Hepatocyte (in vitro differentiated cells): ENCODE measurements at regions not wholly inside any gene's neighbourhood (a gene's known extent, or its start where the extent isn't known, plus 50 kb on each side); places are given as distances from the start of the nearest gene placed in this dataset.

Experiments
- DNase-seq: peaks from one replicate; pipeline ENCODE4 v3.0.0-alpha.2; 2016; ENCODE audit warnings: low spot score
- H2AFZ ChIP-seq: fragments of 200-600 bp; sonication (generic); 2 replicates; pipeline ENCODE4 v1.6.0; 2016; ENCODE audit warnings: antibody characterized with exemption, mild to moderate bottlenecking
- H3K27ac ChIP-seq: fragments of 200-600 bp; sonication (generic); 2 replicates; pipeline ENCODE4 v1.5.1; 2016; ENCODE audit warnings: mild to moderate bottlenecking
- H3K27me3 ChIP-seq: fragments of 200-600 bp; sonication (generic); 2 replicates; pipeline ENCODE4 v1.6.1; 2016
- H3K36me3 ChIP-seq: fragments of 200-600 bp; sonication (generic); replicated peaks from 2 replicates; pipeline ENCODE4 v1.5.1; 2016; ENCODE audit warnings: low read depth; ENCODE audit not compliant: insufficient read depth
- H3K4me1 ChIP-seq: fragments of 200-600 bp; sonication (generic); 2 replicates; pipeline ENCODE4 v1.5.1; 2016; ENCODE audit warnings: mild to moderate bottlenecking, moderate library complexity; ENCODE audit not compliant: insufficient read depth
- H3K4me2 ChIP-seq: fragments of 200-600 bp; sonication (generic); 2 replicates; pipeline ENCODE4 v1.6.0; 2016
- H3K4me3 ChIP-seq: fragments of 200-600 bp; sonication (generic); 2 replicates; pipeline ENCODE4 v1.5.1; 2016; ENCODE audit warnings: mild to moderate bottlenecking
- H3K79me2 ChIP-seq: fragments of 200-600 bp; sonication (generic); 2 replicates; pipeline ENCODE4 v1.6.0; 2017; ENCODE audit warnings: mild to moderate bottlenecking
- H3K9me2 ChIP-seq: fragments of 200-600 bp; sonication (generic); replicated peaks from 2 replicates; pipeline ENCODE4 v1.6.0; 2017; ENCODE audit warnings: mild to moderate bottlenecking; ENCODE audit not compliant: insufficient read depth
- H3K9me3 ChIP-seq: fragments of 200-600 bp; sonication (generic); 2 replicates; pipeline ENCODE4 v1.5.1; 2016; ENCODE audit warnings: low read depth, mild to moderate bottlenecking
- H4K20me1 ChIP-seq: fragments of 200-600 bp; sonication (generic); 2 replicates; pipeline ENCODE4 v1.6.0; 2016; ENCODE audit warnings: mild to moderate bottlenecking; ENCODE audit not compliant: insufficient read depth, poor library complexity, severe bottlenecking
- EZH2 ChIP-seq: fragments of 200-600 bp; sonication (generic); IDR thresholded peaks from 2 replicates; pipeline ENCODE4 v1.6.1; 2016; ENCODE audit warnings: antibody characterized with exemption, mild to moderate bottlenecking, borderline replicate concordance
- EZH2phosphoT487 ChIP-seq: fragments of 200-600 bp; sonication (generic); IDR thresholded peaks from one replicate; pipeline ENCODE4 v1.6.1; 2018; ENCODE audit warnings: antibody characterized with exemption, mild to moderate bottlenecking, low read depth, moderate library complexity; ENCODE audit not compliant: unreplicated experiment, severe bottlenecking
- WGBS: methylation state at CpG from one replicate; pipeline ENCODE4 v1.1.6; 2016; ENCODE audit warnings: low lambda C conversion rate; ENCODE audit errors: missing lambda C conversion rate; 5-methylcytosine and 5-hydroxymethylcytosine counted together
- TF ChIP-seq, protein P1 (sequence below): fragments of 200-600 bp; sonication (generic); IDR thresholded peaks from 2 replicates; pipeline ENCODE4 v1.5.1; 2016; ENCODE audit warnings: antibody characterized with exemption, mild to moderate bottlenecking; ENCODE audit not compliant: poor library complexity

DNA sequence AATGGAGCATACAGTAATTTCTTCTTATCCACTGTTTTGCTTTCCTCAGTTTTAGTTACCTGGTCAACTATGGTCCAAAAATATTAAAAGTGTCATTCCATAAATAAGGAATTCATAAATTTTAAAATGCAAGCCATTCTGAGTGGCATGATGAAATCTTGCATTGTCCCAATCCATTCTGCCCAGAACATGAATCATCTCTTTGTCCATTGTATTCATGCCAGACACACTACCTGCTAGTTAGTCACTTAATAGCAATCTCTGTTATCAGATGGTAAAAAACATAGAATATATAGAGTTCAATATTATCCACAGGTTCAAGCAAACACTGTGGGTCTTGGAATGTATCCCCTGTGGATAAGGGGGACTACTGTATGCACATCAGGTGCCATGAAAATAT lies 872.2 kb upstream of the NXPH2 start:
- Histone ChIP-seq H3K36me3 (no peaks in the 10 kb centered on the region), H3K9me3 (no peaks in the 10 kb centered on the region), H2AFZ (no peak overlapping the region), H3K4me3 (no peak overlapping the region), H3K27me3 (no peaks in the 10 kb centered on the region), H3K9me2 (no peaks in the 10 kb centered on the region), H3K79me2 (no peaks in the 10 kb centered on the region), H4K20me1 (no peaks in the 10 kb centered on the region), H3K4me1 (no peaks in the 10 kb centered on the region), H3K4me2 (no peak overlapping the region), H3K27ac (no peak overlapping the region)
- TF ChIP-seq, protein P1, sequence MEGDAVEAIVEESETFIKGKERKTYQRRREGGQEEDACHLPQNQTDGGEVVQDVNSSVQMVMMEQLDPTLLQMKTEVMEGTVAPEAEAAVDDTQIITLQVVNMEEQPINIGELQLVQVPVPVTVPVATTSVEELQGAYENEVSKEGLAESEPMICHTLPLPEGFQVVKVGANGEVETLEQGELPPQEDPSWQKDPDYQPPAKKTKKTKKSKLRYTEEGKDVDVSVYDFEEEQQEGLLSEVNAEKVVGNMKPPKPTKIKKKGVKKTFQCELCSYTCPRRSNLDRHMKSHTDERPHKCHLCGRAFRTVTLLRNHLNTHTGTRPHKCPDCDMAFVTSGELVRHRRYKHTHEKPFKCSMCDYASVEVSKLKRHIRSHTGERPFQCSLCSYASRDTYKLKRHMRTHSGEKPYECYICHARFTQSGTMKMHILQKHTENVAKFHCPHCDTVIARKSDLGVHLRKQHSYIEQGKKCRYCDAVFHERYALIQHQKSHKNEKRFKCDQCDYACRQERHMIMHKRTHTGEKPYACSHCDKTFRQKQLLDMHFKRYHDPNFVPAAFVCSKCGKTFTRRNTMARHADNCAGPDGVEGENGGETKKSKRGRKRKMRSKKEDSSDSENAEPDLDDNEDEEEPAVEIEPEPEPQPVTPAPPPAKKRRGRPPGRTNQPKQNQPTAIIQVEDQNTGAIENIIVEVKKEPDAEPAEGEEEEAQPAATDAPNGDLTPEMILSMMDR = no peak
- no peak for TF ChIP-seq EZH2
- no peak for TF ChIP-seq EZH2phosphoT487
- no peak for DNase-seq

- no peak overlapping the region for H3K4me2 ChIP-seq
- H3K27me3 ChIP-seq = no peaks in the 10 kb centered on the region
- no peak for DNase-seq
- no peaks in the 10 kb centered on the region for H3K9me2 ChIP-seq
- TF ChIP-seq, protein P1 = no peak
- no peak for TF ChIP-seq EZH2phosphoT487
- TF ChIP-seq EZH2 = no peak
- no peaks in the 10 kb centered on the region for H3K4me1 ChIP-seq
- H3K27ac ChIP-seq = no peak overlapping the region
- no peaks in the 10 kb centered on the region for H4K20me1 ChIP-seq
- no peaks in the 10 kb centered on the region for H3K36me3 ChIP-seq
- H2AFZ ChIP-seq = no peak overlapping the region
- H3K79me2 ChIP-seq = no peaks in the 10 kb centered on the region
- no peak overlapping the region for H3K4me3 ChIP-seq
- H3K9me3 ChIP-seq = peaks cover 8% of the 10 kb centered on the region
Measured at GRCh38 chr2:139645617-139646016, 865.4 kb upstream of the NXPH2 start.

GRCh38 chr2:139643139-139643538 lies 862.9 kb upstream of the NXPH2 start:
- Histone ChIP-seq H2AFZ (no peak overlapping the region), H3K9me2 (no peaks in the 10 kb centered on the region), H3K27ac (no peak overlapping the region), H3K36me3 (no peaks in the 10 kb centered on the region), H3K4me1 (no peaks in the 10 kb centered on the region), H3K4me2 (no peak overlapping the region), H3K79me2 (no peaks in the 10 kb centered on the region), H4K20me1 (no peaks in the 10 kb centered on the region), H3K27me3 (no peaks in the 10 kb centered on the region), H3K4me3 (no peak overlapping the region), H3K9me3 (peaks cover 8% of the 10 kb centered on the region)
- DNase-seq = no peak
- TF ChIP-seq, protein P1 = no peak
- TF ChIP-seq EZH2 (no peak), EZH2phosphoT487 (no peak)

GRCh38 chr2:139631966-139632365 lies 851.8 kb upstream of the NXPH2 start:
- Histone ChIP-seq H3K27me3 (no peaks in the 10 kb centered on the region), H3K27ac (no peak overlapping the region), H3K36me3 (no peaks in the 10 kb centered on the region), H4K20me1 (no peaks in the 10 kb centered on the region), H3K4me2 (no peak overlapping the region), H2AFZ (no peak overlapping the region), H3K4me1 (peaks cover under 1% of the 10 kb centered on the region), H3K4me3 (no peak overlapping the region), H3K9me2 (no peaks in the 10 kb centered on the region), H3K9me3 (no peaks in the 10 kb centered on the region), H3K79me2 (no peaks in the 10 kb centered on the region)
- 74% methylated on average over 1 of the region's 1 CpG for WGBS
- TF ChIP-seq EZH2phosphoT487 (no peak), EZH2 (no peak)
- TF ChIP-seq, protein P1 = no peak
- DNase-seq = no peak
